OCI-LY7 (cell line): ENCODE measurements at regions not wholly inside any gene's neighbourhood (a gene's known extent, or its start where the extent isn't known, plus 50 kb on each side); places are given as distances from the start of the nearest gene placed in this dataset.

Experiments
- BruUV-seq: library from RNA; stranded (reverse); fragments of 400-500 nt; replicated peaks from 2 replicates; lab custom pipeline; 2021; lab: Mats Ljungman, UMichigan
- CTCF ChIA-PET: fragments of 300-600 bp; sonication (Branson Sonifier 250); formaldehyde crosslinking; loops from one replicate; lab custom pipeline; 2022; ENCODE audit warnings: antibody characterized with exemption; ENCODE audit not compliant: unreplicated experiment; lab: Charles Lee
- POLR2A ChIA-PET: fragments of 300-600 bp; sonication (Branson Sonifier 250); formaldehyde crosslinking; loops from one replicate; lab custom pipeline; 2022; ENCODE audit warnings: antibody characterized with exemption; lab: Charles Lee
- DNase-seq: peaks from one replicate; pipeline ENCODE4 v3.0.0-alpha.2; 2015; ENCODE audit warnings: low spot score
- H2AFZ ChIP-seq: fragments of 200-600 bp; sonication (generic), shearing (Covaris generic); 2 replicates; pipeline ENCODE4 v1.6.1; 2014; ENCODE audit warnings: mild to moderate bottlenecking, antibody characterized with exemption, low read length, moderate library complexity
- H3K27ac ChIP-seq: fragments of 200-600 bp; sonication (generic); 2 replicates; pipeline ENCODE4 v1.5.1; 2014; ENCODE audit warnings: mixed run types, low read depth, mild to moderate bottlenecking, moderate library complexity, low read length, inconsistent platforms; ENCODE audit not compliant: poor library complexity, severe bottlenecking
- H3K36me3 ChIP-seq: fragments of 200-600 bp; sonication (generic); 2 replicates; pipeline ENCODE4 v1.6.1; 2014; ENCODE audit warnings: mild to moderate bottlenecking, antibody characterized with exemption, low read length, moderate library complexity, mixed read lengths; ENCODE audit not compliant: insufficient read depth
- H3K4me1 ChIP-seq: fragments of 200-600 bp; sonication (generic); 2 replicates; pipeline ENCODE4 v1.5.1; 2014; ENCODE audit warnings: mild to moderate bottlenecking, low read length; ENCODE audit not compliant: insufficient read depth, poor library complexity, severe bottlenecking
- H3K4me2 ChIP-seq: fragments of 200-600 bp; sonication (generic); 2 replicates; pipeline ENCODE4 v1.6.1; 2014; ENCODE audit warnings: mild to moderate bottlenecking, low read length
- H3K4me3 ChIP-seq: fragments of 200-600 bp; sonication (generic); 2 replicates; pipeline ENCODE4 v1.5.1; 2014; ENCODE audit warnings: mild to moderate bottlenecking, low read depth, low read length; ENCODE audit not compliant: poor library complexity, severe bottlenecking
- H3K79me2 ChIP-seq: fragments of 200-600 bp; sonication (generic); 2 replicates; pipeline ENCODE4 v1.6.1; 2016; ENCODE audit warnings: low read depth, mild to moderate bottlenecking, low read length, moderate library complexity, mixed read lengths; ENCODE audit not compliant: insufficient read depth
- H3K9me2 ChIP-seq: fragments of 200-600 bp; sonication (generic); 2 replicates; pipeline ENCODE4 v1.6.1; 2016; ENCODE audit warnings: mild to moderate bottlenecking, low read length, mixed read lengths; ENCODE audit not compliant: insufficient read depth
- H3K9me3 ChIP-seq: fragments of 200-600 bp; sonication (generic); 2 replicates; pipeline ENCODE4 v1.6.1; 2014; ENCODE audit warnings: mild to moderate bottlenecking, mixed run types, low read length, mixed read lengths
- H4K20me1 ChIP-seq: fragments of 200-600 bp; sonication (generic); 2 replicates; pipeline ENCODE4 v1.6.1; 2014; ENCODE audit warnings: mild to moderate bottlenecking, antibody characterized with exemption, low read length, moderate library complexity, mixed read lengths; ENCODE audit not compliant: insufficient read depth
- EZH2phosphoT487 ChIP-seq: fragments of 200-600 bp; sonication (generic); IDR thresholded peaks from 2 replicates; pipeline ENCODE4 v1.6.1; 2018; ENCODE audit warnings: low read depth, borderline replicate concordance, mild to moderate bottlenecking, mixed run types, antibody characterized with exemption, low read length, moderate library complexity, mixed read lengths
- intact Hi-C: fragments of 100-400 bp; cut with micrococcal nuclease; formaldehyde crosslinking; loops from one replicate; pipeline ENCODE4 v1.10.0; 2022; ENCODE audit not compliant: unreplicated experiment
- TF ChIP-seq, protein P1 (sequence below): fragments of 200-600 bp; sonication (generic); conservative IDR thresholded peaks from 2 replicates; pipeline ENCODE4 v1.5.1; 2014; ENCODE audit warnings: mild to moderate bottlenecking, antibody characterized with exemption, low read length, moderate library complexity, mixed read lengths

DNA sequence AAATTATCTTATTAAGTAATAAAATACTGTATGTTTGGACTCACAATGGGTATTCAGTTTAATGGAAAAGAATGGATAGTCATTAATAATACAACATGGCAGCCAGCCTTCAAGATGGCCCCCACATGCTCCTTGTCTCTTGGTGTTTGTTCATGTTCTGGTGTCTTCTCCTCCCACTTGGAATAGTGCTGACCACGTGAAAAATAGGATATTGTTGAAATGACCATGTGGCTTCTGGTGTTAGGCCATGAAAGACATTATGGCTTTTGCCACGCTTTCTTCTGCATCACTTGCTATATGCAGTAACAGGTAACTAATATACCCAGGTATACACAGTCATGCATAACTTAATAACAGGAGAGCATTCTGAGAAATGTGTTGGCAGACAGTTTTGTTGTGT is 341.0 kb downstream of the KCNJ2 start:
- BruUV-seq = no TSS peak
- Histone ChIP-seq H2AFZ (no peak overlapping the region), H3K4me1 (no peaks in the 10 kb centered on the region), H3K79me2 (no peaks in the 10 kb centered on the region), H3K9me2 (no peaks in the 10 kb centered on the region), H3K27ac (no peak overlapping the region), H3K9me3 (no peaks in the 10 kb centered on the region), H3K4me2 (no peak overlapping the region), H4K20me1 (no peaks in the 10 kb centered on the region), H3K36me3 (no peaks in the 10 kb centered on the region), H3K4me3 (no peak overlapping the region)
- DNase-seq = no peak
- TF ChIP-seq EZH2phosphoT487 = no peak
- TF ChIP-seq, protein P1, sequence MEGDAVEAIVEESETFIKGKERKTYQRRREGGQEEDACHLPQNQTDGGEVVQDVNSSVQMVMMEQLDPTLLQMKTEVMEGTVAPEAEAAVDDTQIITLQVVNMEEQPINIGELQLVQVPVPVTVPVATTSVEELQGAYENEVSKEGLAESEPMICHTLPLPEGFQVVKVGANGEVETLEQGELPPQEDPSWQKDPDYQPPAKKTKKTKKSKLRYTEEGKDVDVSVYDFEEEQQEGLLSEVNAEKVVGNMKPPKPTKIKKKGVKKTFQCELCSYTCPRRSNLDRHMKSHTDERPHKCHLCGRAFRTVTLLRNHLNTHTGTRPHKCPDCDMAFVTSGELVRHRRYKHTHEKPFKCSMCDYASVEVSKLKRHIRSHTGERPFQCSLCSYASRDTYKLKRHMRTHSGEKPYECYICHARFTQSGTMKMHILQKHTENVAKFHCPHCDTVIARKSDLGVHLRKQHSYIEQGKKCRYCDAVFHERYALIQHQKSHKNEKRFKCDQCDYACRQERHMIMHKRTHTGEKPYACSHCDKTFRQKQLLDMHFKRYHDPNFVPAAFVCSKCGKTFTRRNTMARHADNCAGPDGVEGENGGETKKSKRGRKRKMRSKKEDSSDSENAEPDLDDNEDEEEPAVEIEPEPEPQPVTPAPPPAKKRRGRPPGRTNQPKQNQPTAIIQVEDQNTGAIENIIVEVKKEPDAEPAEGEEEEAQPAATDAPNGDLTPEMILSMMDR = no peak
- CTCF ChIA-PET = no interaction called here
- POLR2A ChIA-PET = interaction anchor here (1.6 kb wide), 1 partner anchor 18 kb away, joined by 4 read pairs; no protein-coding TSS in a partner anchor
- intact Hi-C loops = no loop called here

DNA sequence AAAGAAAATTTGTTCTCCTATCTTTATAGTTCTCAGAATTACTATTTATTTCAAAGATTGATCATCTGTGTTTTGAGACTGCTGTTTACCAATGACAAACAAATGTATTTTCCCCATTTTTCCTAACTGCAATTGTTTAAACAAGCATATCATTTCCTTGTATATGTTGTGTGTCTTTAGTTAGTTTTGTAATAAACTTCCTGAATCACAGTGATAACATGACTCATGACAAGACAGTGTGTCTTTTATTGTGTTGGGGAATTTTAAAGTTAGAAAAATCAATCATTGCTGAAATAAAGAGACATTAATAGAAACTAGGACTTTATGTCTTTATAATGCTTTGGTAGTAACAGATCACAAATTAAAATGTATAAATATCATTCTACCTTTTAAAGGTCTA is 348.5 kb downstream of the KCNJ2 start:
- Histone ChIP-seq H4K20me1 (no peaks in the 10 kb centered on the region), H3K9me2 (no peaks in the 10 kb centered on the region), H3K4me2 (no peak overlapping the region), H3K36me3 (no peaks in the 10 kb centered on the region), H3K79me2 (no peaks in the 10 kb centered on the region), H3K4me1 (no peaks in the 10 kb centered on the region), H3K4me3 (no peak overlapping the region), H2AFZ (no peak overlapping the region), H3K9me3 (no peaks in the 10 kb centered on the region), H3K27ac (no peak overlapping the region)
- ChIA-PET POLR2A (no interaction called here), CTCF (no interaction called here)
- no peak for TF ChIP-seq EZH2phosphoT487
- TF ChIP-seq, protein P1 = no peak
- intact Hi-C loops = no loop called here
- DNase-seq = no peak
- no TSS peak for BruUV-seq

DNA sequence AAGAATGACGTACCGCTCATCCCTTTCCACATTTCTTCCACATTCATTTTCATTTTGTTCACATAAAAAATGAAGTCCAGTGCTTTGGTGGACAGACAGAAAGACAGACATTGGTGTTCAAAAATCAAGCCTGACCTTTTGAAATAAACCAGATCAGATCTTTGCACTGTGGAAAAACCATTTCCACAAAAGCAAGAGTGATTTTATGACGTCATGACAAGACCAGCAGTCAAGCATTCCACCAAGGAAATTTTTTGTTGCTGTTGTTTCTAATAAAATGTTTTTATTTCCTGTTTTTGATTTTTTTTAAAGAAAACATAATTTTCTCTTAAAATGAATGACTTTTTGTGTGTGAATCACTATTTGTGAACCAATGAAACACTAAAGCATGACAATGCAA is 350.0 kb downstream of the KCNJ2 start:
- CTCF ChIA-PET = no interaction called here
- DNase-seq = no peak
- no peaks in the 10 kb centered on the region for H4K20me1 ChIP-seq
- H2AFZ ChIP-seq = no peak overlapping the region
- H3K36me3 ChIP-seq = no peaks in the 10 kb centered on the region
- no peak overlapping the region for H3K4me2 ChIP-seq
- H3K79me2 ChIP-seq = no peaks in the 10 kb centered on the region
- no peak overlapping the region for H3K4me3 ChIP-seq
- H3K4me1 ChIP-seq = no peaks in the 10 kb centered on the region
- no peak overlapping the region for H3K27ac ChIP-seq
- TF ChIP-seq EZH2phosphoT487 = no peak
- TF ChIP-seq, protein P1 = no peak
- H3K9me3 ChIP-seq = no peaks in the 10 kb centered on the region
- intact Hi-C loops = no loop called here
- POLR2A ChIA-PET = no interaction called here
- BruUV-seq = no TSS peak
- H3K9me2 ChIP-seq = no peaks in the 10 kb centered on the region; the same call in 1 of the 2 replicates
